MM.1S (cell line): ENCODE measurements at regions not wholly inside any gene's neighbourhood (a gene's known extent, or its start where the extent isn't known, plus 50 kb on each side); places are given as distances from the start of the nearest gene placed in this dataset.

Source experiments
- EZH2phosphoT487 ChIP-seq: fragments of 300-600 bp; sonication (generic); IDR thresholded peaks from 2 replicates; pipeline ENCODE4 v1.6.1; 2018; ENCODE audit warnings: antibody characterized with exemption, low read length
- TF ChIP-seq, protein P1 (sequence below): fragments of 300-600 bp; sonication (generic); IDR thresholded peaks from 2 replicates; pipeline ENCODE4 v1.5.1; 2016; ENCODE audit warnings: antibody characterized with exemption, low read length, mixed read lengths

DNA sequence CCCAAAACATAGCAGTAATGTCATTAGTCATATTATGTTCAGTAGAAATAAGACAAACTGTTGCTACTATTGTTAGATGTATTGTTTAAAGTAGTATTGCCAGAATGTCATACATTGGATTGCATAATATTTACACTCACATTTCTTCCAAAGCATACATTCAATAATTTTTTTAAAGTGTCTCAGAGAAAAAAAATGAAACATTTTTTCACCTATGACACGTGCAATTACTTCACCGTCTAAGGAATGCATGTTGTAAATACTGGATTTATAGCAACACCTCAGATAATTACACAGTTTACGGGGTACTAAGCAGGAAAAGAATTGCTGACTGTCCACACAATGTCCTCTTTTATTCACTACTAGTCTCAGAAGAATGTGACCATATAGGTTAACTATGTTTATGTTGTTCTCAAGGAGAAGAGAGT is 162.1 kb downstream of the PCDH18 start:
- TF ChIP-seq EZH2phosphoT487: no peak
- TF ChIP-seq, protein P1, sequence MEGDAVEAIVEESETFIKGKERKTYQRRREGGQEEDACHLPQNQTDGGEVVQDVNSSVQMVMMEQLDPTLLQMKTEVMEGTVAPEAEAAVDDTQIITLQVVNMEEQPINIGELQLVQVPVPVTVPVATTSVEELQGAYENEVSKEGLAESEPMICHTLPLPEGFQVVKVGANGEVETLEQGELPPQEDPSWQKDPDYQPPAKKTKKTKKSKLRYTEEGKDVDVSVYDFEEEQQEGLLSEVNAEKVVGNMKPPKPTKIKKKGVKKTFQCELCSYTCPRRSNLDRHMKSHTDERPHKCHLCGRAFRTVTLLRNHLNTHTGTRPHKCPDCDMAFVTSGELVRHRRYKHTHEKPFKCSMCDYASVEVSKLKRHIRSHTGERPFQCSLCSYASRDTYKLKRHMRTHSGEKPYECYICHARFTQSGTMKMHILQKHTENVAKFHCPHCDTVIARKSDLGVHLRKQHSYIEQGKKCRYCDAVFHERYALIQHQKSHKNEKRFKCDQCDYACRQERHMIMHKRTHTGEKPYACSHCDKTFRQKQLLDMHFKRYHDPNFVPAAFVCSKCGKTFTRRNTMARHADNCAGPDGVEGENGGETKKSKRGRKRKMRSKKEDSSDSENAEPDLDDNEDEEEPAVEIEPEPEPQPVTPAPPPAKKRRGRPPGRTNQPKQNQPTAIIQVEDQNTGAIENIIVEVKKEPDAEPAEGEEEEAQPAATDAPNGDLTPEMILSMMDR: no peak
